AG08396 (cell line): ENCODE measurements at regions not wholly inside any gene's neighbourhood (a gene's known extent, or its start where the extent isn't known, plus 50 kb on each side); places are given as distances from the start of the nearest gene placed in this dataset.
"Not testable (repeated sequence)": the region's sequence is repeated elsewhere in the genome, so short reads cannot be mapped to it uniquely, and the experiment has no call there.

Experiments
- DNase-seq: peaks from one replicate; pipeline ENCODE4 v3.0.0; 2012; ENCODE audit warnings: low spot score, mixed read lengths

GRCh38 chr1:192476802-192477298 lies 98.7 kb upstream of the RGS1 start:
- no peak for DNase-seq

GRCh38 chr1:192477630-192478029 lies 97.9 kb upstream of the RGS1 start:
- DNase-seq = peak; percentile 33

DNA sequence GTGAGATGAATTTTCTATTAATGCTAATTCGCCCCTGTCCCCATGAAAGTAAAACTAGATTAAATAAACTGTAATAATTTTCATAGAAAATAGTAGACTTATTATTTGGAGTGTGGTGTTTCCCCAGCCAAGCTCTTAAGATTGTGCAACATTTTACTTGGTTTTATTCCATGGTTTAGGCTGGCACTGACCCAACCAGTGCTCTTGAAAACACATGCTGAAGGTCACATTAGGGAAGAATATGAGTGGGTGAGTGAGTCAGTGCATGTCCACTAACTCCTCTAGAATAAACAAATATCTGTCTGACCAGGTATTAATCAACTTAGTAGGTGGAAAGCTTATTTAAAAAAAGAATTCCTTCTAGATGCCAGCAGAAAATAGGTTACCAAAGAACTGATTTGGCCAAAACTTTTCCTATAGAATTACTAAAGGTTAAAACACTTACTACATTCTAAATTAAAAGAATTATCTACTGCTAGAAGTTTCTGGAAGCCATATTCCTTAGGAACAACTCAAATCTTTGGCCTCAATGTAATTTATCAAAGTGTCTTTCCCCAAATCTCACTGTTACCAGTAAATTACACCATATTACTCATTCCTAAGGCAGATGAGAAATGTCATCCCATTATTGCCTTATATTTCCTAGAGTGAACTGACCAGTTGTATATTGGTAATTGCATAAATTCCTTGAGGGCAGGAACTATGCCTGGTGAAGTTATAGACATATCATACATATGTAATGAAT lies 89.7 kb upstream of the RGS1 start:
- DNase-seq = peak; percentile 57

DNA sequence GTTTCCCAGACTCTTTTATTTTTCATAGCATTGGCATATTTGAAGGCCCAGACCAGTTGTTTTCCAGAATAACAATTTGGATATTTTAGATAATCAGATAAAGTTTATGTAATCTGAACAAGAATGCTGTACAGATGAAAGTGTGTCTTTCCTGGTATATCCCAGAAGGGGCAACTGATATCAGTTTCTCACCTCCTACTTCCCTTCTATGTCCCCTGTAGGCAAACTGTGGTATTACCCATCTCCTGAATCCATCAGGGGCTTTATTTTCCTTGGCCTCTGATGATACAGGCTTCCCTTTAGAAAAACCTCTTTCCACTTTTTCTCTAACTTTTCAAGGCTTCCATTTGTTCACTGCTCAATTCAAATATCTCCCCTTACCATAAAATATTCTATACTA lies 87.5 kb upstream of the RGS1 start:
- DNase-seq = no peak

DNA sequence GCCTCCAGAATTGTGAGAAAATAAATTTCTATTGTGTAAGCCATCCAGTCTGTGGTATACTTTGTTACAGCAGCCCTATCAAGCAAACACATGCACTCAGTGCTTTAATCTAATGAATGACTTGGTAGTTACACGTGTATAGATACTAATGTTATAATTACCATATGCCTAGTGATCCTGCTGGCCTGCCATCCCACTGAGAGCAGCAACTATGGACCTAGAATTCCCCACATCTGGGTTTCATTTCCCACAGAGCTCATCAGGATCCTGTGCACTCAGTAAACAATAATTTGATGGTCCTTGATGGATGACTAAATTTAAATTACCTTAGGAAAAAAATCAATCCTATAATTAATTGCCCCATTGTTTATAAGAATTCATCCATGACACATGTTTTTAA lies 86.5 kb upstream of the RGS1 start:
- no peak for DNase-seq

- peak; percentile 77 for DNase-seq
Measured at GRCh38 chr1:192489748-192490147, 85.8 kb upstream of the RGS1 start.

DNA sequence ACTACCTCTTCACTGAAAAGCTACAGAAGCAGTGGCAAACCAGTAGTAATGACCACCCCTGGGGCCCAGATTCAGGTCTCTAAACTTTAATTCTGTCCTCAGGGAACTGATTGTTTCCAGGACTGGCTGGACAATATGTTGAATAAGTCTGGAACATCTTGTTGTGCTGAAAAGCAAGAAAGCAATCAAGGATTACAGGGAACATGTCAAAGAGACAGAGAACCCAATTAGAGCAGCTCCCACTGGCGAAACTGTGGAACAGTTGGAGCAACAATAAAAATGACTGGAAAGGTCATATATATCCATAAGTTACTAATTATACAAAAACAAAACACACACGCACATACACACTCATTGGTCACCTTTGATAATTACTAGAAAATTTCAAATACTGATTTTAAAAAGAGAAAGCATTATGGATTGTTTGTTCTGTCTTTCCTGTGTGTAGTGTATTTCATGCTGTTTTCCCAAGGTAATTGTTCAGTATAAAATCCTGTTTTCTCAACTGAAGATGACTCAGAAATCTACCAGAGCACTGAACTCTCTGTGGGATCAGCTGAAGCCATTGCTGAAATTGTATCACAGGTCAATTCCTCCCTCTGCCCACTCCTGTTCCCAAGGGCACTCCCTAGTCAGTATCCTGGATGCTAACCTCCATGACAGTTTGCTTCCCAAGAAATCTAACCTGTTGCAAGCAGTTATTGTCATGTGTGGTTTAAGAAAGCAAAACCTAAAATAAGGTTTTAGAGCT lies 83.6 kb upstream of the RGS1 start:
- DNase-seq = peak; percentile 14

DNA sequence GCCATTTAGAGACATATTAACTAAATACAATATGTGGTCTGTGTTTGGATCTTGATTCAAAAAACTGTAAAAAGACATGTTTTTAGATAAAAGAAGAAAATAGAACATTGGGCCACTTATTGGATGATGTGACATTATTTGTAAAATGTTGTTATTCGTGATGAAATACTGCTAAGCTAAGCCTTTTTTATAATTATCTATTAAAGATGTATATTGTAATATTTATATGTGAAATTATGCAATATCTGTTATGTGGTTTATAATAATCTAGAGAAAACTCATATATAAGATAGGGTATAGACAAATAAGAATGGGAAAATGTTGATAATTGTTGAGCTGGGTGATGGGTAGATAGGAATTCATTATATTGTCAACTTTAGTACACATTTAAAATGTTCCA lies 82.0 kb upstream of the RGS1 start:
- no peak for DNase-seq

GRCh38 chr1:192496369-192497056 lies 79.1 kb upstream of the RGS1 start:
- DNase-seq = no peak

DNA sequence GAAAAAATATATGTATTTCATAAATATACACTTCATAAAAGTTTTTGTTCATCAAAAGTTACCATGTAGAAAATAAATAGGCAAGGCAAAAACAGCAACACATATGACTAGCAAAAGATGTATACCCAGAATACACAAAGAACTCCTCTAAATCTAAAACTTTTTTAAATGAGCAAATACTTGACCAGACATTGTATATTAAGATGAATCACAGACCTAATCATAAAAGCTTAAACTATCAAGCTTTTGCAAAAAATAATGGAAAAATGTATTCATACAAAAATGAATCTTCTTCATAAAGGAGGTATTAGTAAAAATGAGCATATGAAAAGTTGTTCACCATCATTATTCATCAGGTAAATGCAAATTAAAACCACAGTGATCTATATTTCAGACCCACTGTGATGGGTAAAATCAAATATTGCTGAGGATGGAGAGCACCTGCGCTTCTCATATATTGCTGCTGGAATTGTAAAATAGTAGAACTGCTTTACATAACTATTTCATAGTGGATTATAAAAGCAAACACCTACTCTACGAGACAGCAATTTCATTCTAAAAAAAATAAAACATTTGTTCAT lies 78.3 kb upstream of the RGS1 start:
- no peak for DNase-seq

DNA sequence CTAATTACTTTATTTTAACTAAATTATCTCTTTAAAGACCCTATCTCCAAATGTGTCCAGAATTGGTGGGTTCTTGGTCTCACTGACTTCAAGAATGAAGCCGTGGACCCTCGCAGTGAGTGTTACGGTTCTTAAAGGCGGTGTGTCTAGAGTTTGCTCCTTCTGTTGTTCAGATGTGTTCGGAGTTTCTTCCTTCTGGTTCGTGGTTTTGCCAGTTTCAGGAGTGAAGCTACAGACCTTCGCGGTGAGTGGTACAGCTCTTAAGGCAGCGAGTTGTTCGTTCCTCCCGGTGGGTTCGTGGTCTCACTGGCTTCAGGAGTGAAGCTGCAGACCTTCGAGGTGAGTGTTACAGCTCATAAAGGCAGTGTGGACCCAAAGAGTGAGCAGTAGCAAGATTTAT lies 77.5 kb upstream of the RGS1 start:
- not testable (repeated sequence) for DNase-seq

- not testable (repeated sequence) for DNase-seq
Measured at GRCh38 chr1:192499061-192499581, 76.5 kb upstream of the RGS1 start.

- DNase-seq = not testable (repeated sequence)
Measured at GRCh38 chr1:192500541-192500940, 75.0 kb upstream of the RGS1 start.

- peak; percentile 33 for DNase-seq
Measured at GRCh38 chr1:192506741-192507155, 68.8 kb upstream of the RGS1 start.

- no peak for DNase-seq
Measured at GRCh38 chr1:192512426-192513162, 63.0 kb upstream of the RGS1 start.

DNA sequence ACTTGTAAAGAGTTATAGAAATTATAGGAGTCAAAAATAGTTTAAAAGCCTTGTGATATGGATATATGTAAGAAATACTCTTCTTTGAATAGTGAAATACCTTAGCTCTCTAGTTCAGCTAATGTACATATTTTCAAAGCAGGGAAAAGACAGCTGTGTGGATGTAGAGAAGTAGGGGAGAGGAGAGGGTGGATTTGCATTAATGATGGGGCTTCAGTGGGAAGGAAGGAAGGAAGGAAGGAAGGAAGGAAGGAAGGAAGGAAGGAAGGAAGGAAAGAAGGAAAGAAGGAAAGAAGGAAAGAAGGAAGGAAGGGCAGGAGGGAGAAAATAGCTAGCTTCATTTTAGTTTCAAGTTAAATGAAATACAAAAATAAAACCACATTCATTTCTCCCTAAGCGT lies 62.4 kb upstream of the RGS1 start:
- DNase-seq = no peak

- no peak for DNase-seq
Measured at GRCh38 chr1:192513697-192514096, 61.9 kb upstream of the RGS1 start.

GRCh38 chr1:192516776-192517297 lies 58.7 kb upstream of the RGS1 start:
- no peak for DNase-seq

GRCh38 chr1:192517716-192518355 lies 57.7 kb upstream of the RGS1 start:
- DNase-seq = not testable (repeated sequence)

DNA sequence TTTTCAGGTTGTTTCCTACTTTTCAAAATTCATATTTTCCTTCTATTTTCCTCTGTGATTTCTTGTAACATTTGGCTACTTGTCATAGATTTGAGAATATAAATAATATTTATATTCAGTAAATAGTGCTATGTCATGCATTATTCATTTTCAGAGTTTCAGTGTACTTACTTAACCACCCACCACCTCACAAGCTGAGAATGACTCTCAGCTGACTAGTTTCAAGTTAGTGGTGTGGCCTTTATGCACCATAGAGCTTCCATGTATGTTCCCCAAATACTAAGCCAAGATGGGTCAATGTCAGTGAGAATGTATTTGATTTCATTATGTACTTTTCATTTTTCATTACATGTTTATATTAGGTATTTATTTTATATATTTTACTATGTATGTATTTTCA lies 56.9 kb upstream of the RGS1 start:
- DNase-seq = no peak

- DNase-seq = no peak
Measured at GRCh38 chr1:192521734-192522133, 53.8 kb upstream of the RGS1 start.
